Mesendoderm (in vitro differentiated cells): ENCODE measurements at regions not wholly inside any gene's neighbourhood (a gene's known extent, or its start where the extent isn't known, plus 50 kb on each side); places are given as distances from the start of the nearest gene placed in this dataset.
"Not testable (repeated sequence)": the region's sequence is repeated elsewhere in the genome, so short reads cannot be mapped to it uniquely, and the experiment has no call there.

ENCODE experiments used
- DNase-seq: peaks from one replicate; pipeline ENCODE4 v3.0.0; 2013
- H2AK5ac ChIP-seq: 2 replicates; pipeline ENCODE4 v1.6.1; 2013; ENCODE audit warnings: low read length, inconsistent platforms
- H2BK120ac ChIP-seq: 2 replicates; pipeline ENCODE4 v1.6.1; 2013; ENCODE audit warnings: low read depth, mild to moderate bottlenecking, low read length, moderate library complexity, mixed read lengths
- H2BK15ac ChIP-seq: replicated peaks from 2 replicates; pipeline ENCODE4 v1.6.1; 2013; ENCODE audit warnings: low read depth, mild to moderate bottlenecking, moderate library complexity
- H2BK5ac ChIP-seq: 2 replicates; pipeline ENCODE4 v1.6.1; 2013; ENCODE audit warnings: low read length, inconsistent platforms
- H3K18ac ChIP-seq: 2 replicates; pipeline ENCODE4 v1.6.1; 2013; ENCODE audit warnings: mild to moderate bottlenecking, low read length, mixed read lengths
- H3K23ac ChIP-seq: one replicate; pipeline ENCODE4 v1.6.1; 2013; ENCODE audit warnings: low read length
- H3K27ac ChIP-seq: 2 replicates; pipeline ENCODE4 v1.5.1; 2013; ENCODE audit warnings: low read depth, mild to moderate bottlenecking, inconsistent platforms, low read length, moderate library complexity
- H3K27me3 ChIP-seq: 2 replicates; pipeline ENCODE4 v1.6.1; 2013; ENCODE audit warnings: low read length, control low read depth, mild to moderate bottlenecking, inconsistent platforms; ENCODE audit not compliant: insufficient read depth, poor library complexity
- H3K36me3 ChIP-seq: 2 replicates; pipeline ENCODE4 v1.6.1; 2013; ENCODE audit warnings: low read length, inconsistent platforms; ENCODE audit not compliant: control insufficient read depth, insufficient read depth
- H3K4ac ChIP-seq: one replicate; pipeline ENCODE4 v1.6.1; 2013; ENCODE audit warnings: low read depth, mild to moderate bottlenecking, low read length, moderate library complexity
- H3K4me1 ChIP-seq: 2 replicates; pipeline ENCODE4 v1.6.1; 2013; ENCODE audit warnings: low read depth, low read length, inconsistent platforms; ENCODE audit not compliant: control insufficient read depth
- H3K4me2 ChIP-seq: 2 replicates; pipeline ENCODE4 v1.6.1; 2013; ENCODE audit warnings: low read length
- H3K4me3 ChIP-seq: 2 replicates; pipeline ENCODE4 v1.5.1; 2013; ENCODE audit warnings: mild to moderate bottlenecking, low read length
- H3K56ac ChIP-seq: one replicate; pipeline ENCODE4 v1.6.1; 2013; ENCODE audit warnings: low read length
- H3K79me1 ChIP-seq: 2 replicates; pipeline ENCODE4 v1.6.1; 2013; ENCODE audit warnings: low read length, inconsistent platforms
- H3K79me2 ChIP-seq: 2 replicates; pipeline ENCODE4 v1.6.1; 2013; ENCODE audit warnings: mild to moderate bottlenecking, low read length; ENCODE audit not compliant: control insufficient read depth, insufficient read depth
- H3K9ac ChIP-seq: 2 replicates; pipeline ENCODE4 v1.6.1; 2013; ENCODE audit warnings: low read length, inconsistent platforms
- H4K5ac ChIP-seq: one replicate; pipeline ENCODE4 v1.6.1; 2013; ENCODE audit warnings: low read length
- H4K8ac ChIP-seq: one replicate; pipeline ENCODE4 v1.6.1; 2013; ENCODE audit warnings: low read depth, mild to moderate bottlenecking, control low read depth, low read length, moderate library complexity
- WGBS: extraction: QIAGEN DNeasy Blood & Tissue Kit; methylation state at CpG from one replicate; pipeline ENCODE4 v1.1.7; 2013; ENCODE audit warnings: low lambda C conversion rate, missing lambda C conversion rate; ENCODE audit not compliant: insufficient coverage; ENCODE audit errors: extremely low coverage; 5-methylcytosine and 5-hydroxymethylcytosine counted together

DNA sequence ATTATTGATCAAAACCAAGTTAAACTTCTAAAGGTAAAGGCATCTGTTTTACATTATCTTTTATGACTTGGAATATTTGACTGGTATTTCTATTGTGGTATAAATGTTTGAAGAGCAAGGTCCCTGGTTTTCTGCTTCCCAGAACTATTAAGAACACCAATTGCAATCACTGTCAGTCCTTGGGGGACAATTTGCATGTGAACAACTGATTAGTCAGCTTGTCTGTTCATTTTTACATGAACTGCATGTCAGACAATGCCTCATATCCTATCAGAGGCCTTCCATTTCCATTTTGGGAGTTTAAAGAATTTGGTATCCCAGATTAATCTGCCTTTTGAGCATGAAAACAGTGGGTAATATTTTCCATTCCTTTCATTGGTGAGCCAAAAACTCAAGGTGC lies 654.9 kb upstream of the USP24 start:
- H3K79me2 ChIP-seq = no peaks in the 10 kb centered on the region
- no peak overlapping the region for H2BK120ac ChIP-seq
- no peaks in the 10 kb centered on the region for H3K79me1 ChIP-seq
- H3K4me2 ChIP-seq = no peak overlapping the region
- H3K18ac ChIP-seq = no peak overlapping the region
- no peak overlapping the region for H2BK15ac ChIP-seq
- H3K4me1 ChIP-seq = no peaks in the 10 kb centered on the region
- H3K56ac ChIP-seq = no peak overlapping the region
- no peak for DNase-seq
- no peak overlapping the region for H3K27ac ChIP-seq
- no peak overlapping the region for H3K23ac ChIP-seq
- H2AK5ac ChIP-seq = no peak overlapping the region
- no peak overlapping the region for H3K4ac ChIP-seq
- H4K8ac ChIP-seq = no peak overlapping the region
- no peak overlapping the region for H4K5ac ChIP-seq
- no peaks in the 10 kb centered on the region for H3K27me3 ChIP-seq
- H2BK5ac ChIP-seq = no peak overlapping the region
- no peak overlapping the region for H3K9ac ChIP-seq
- H3K4me3 ChIP-seq = no peak overlapping the region
- no peaks in the 10 kb centered on the region for H3K36me3 ChIP-seq

- no peak for DNase-seq
- H3K56ac ChIP-seq = no peak overlapping the region
Measured at GRCh38 chr1:55869065-55869464, 653.9 kb upstream of the USP24 start.

DNA sequence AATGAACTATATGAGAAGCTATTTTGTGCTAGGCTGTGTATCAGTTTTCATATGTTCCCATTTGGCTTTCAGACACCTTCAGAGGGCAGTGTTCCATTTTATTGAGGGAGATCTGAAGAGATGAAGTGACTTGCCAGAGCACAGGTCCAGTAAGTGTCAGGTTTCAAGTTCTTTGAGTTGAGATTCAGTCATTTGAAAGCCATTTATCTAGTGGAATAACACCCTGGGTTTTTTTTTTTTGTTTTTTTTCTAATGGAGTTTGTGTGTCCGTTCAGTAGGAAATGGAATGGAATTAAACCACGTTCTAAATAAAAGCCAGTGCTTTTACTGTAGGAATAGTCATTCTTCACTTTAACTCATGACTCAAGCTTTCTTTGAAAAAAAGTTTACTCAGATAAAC lies 652.9 kb upstream of the USP24 start:
- Histone ChIP-seq H3K9ac (no peak overlapping the region), H3K4me2 (no peak overlapping the region), H3K36me3 (no peaks in the 10 kb centered on the region), H3K27me3 (no peaks in the 10 kb centered on the region), H2BK5ac (no peak overlapping the region), H3K56ac (no peak overlapping the region), H3K79me1 (no peaks in the 10 kb centered on the region), H4K5ac (no peak overlapping the region), H2BK120ac (no peak overlapping the region), H2BK15ac (no peak overlapping the region), H3K4me3 (no peak overlapping the region), H3K79me2 (no peaks in the 10 kb centered on the region), H3K18ac (no peak overlapping the region), H2AK5ac (no peak overlapping the region), H3K4me1 (no peaks in the 10 kb centered on the region), H3K4ac (no peak overlapping the region), H3K23ac (no peak overlapping the region), H4K8ac (no peak overlapping the region), H3K27ac (no peak overlapping the region)
- no CpG with 5 or more reads among the region's 2 CpGs for WGBS
- DNase-seq = no peak

More at GRCh38 chr1:55869065-55869464, 653.9 kb upstream of the USP24 start:
- Histone ChIP-seq H3K9ac (no peak overlapping the region), H3K27me3 (no peaks in the 10 kb centered on the region), H3K36me3 (no peaks in the 10 kb centered on the region), H3K79me1 (no peaks in the 10 kb centered on the region), H3K18ac (no peak overlapping the region), H3K4me1 (no peaks in the 10 kb centered on the region), H3K23ac (no peak overlapping the region), H3K4me2 (no peak overlapping the region), H3K27ac (no peak overlapping the region), H2AK5ac (no peak overlapping the region), H3K4me3 (no peak overlapping the region), H4K5ac (no peak overlapping the region), H2BK5ac (no peak overlapping the region), H3K4ac (no peak overlapping the region), H3K79me2 (no peaks in the 10 kb centered on the region), H2BK120ac (no peak overlapping the region), H2BK15ac (no peak overlapping the region), H4K8ac (no peak overlapping the region)
- no CpG with 5 or more reads among the region's 1 CpG for WGBS

DNA sequence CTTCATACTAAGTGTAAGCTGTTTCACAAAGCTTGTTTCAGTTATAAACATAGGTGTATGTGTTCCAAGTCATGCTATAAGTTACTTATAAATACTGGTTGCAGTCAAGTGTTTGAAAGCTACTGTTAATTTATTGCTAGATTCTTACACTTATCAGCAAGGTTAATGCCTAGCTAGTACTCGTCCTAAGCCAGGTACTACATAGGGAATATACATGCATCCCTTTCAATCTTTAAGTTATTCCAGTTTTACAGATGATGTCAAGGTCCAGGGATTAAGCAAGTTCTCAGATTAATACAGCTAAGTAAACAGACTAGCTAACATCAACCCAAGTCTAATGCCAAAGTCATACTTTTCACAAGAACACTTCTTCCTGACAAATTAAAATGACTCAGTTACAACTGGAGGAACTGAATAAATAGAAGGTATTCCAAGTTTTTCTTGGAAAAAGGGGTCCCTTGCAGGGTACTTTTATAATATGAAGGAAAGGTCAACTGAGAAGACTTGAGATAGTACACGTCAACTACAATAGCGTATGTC lies 652.2 kb upstream of the USP24 start:
- DNase-seq = no peak
- WGBS = no CpG with 5 or more reads among the region's 3 CpGs
- H3K27ac ChIP-seq = no peak overlapping the region
- no peak overlapping the region for H2BK5ac ChIP-seq
- H3K36me3 ChIP-seq = no peaks in the 10 kb centered on the region
- no peak overlapping the region for H4K5ac ChIP-seq
- no peak overlapping the region for H2BK15ac ChIP-seq
- H3K27me3 ChIP-seq = no peaks in the 10 kb centered on the region
- no peak overlapping the region for H2AK5ac ChIP-seq
- H3K18ac ChIP-seq = no peak overlapping the region
- no peak overlapping the region for H3K4me2 ChIP-seq
- H3K4me1 ChIP-seq = no peaks in the 10 kb centered on the region
- H3K9ac ChIP-seq = no peak overlapping the region
- no peaks in the 10 kb centered on the region for H3K79me1 ChIP-seq
- H4K8ac ChIP-seq = no peak overlapping the region
- no peak overlapping the region for H3K4me3 ChIP-seq
- H3K23ac ChIP-seq = no peak overlapping the region
- H3K4ac ChIP-seq = no peak overlapping the region
- no peak overlapping the region for H3K56ac ChIP-seq
- H3K79me2 ChIP-seq = no peaks in the 10 kb centered on the region
- H2BK120ac ChIP-seq = no peak overlapping the region

DNA sequence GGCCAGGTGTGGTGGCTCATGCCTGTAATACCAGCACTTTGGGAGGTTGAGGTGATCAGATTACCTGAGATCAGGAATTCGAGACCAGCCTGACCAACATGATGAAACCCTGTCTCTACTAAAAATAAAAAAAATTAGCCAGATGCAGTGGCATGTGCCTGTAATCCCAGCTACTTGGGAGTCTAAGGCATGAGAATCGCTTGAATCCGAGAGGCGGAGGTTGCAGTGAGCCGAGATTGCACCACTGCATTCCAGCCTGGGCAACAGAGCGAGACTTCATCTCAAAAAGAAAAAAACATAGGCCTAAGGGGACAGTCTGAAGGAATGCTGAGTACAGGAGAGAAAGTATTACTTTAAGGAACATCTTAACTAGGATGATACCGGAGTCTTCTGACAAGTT lies 650.6 kb upstream of the USP24 start:
- H2BK15ac ChIP-seq, H3K18ac ChIP-seq, H3K4me1 ChIP-seq, DNase-seq, H3K9ac ChIP-seq, H3K4me2 ChIP-seq, H3K27me3 ChIP-seq, H3K36me3 ChIP-seq, H3K23ac ChIP-seq, H3K56ac ChIP-seq, H3K27ac ChIP-seq, H3K79me2 ChIP-seq, H4K5ac ChIP-seq, H2AK5ac ChIP-seq, H4K8ac ChIP-seq, H3K4me3 ChIP-seq, H2BK120ac ChIP-seq, H2BK5ac ChIP-seq, H3K4ac ChIP-seq, H3K79me1 ChIP-seq: not testable (repeated sequence)
- WGBS = no CpG with 5 or more reads among the region's 7 CpGs

DNA sequence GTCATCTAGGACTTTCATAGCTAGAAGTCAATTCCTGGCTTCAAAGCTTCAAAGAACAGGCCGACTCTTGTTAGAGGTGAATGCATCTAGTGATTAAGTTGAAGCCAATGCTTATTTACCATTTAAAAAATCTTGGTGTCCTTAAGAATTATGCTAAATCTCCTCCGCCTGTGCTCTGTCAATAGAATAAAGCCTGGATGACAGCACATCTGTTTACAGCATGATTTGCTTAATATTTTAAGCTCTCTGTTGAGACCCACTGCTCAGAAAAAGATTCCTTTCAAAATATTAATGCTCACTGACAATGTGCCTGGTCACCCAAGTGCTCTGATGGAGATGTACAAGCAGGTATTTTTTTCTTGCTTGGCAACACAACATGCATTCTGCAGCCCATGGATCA lies 649.1 kb upstream of the USP24 start:
- Histone ChIP-seq H4K5ac (no peak overlapping the region), H3K27ac (no peak overlapping the region), H2AK5ac (no peak overlapping the region), H3K4me3 (no peak overlapping the region), H3K36me3 (no peaks in the 10 kb centered on the region), H3K4me1 (no peaks in the 10 kb centered on the region), H2BK120ac (no peak overlapping the region), H3K9ac (no peak overlapping the region), H2BK15ac (no peak overlapping the region), H3K27me3 (no peaks in the 10 kb centered on the region), H3K4ac (no peak overlapping the region), H3K56ac (no peak overlapping the region), H2BK5ac (no peak overlapping the region), H3K18ac (no peak overlapping the region), H4K8ac (no peak overlapping the region), H3K23ac (no peak overlapping the region), H3K4me2 (no peak overlapping the region), H3K79me1 (no peaks in the 10 kb centered on the region), H3K79me2 (no peaks in the 10 kb centered on the region)
- no CpG with 5 or more reads among the region's 2 CpGs for WGBS
- no peak for DNase-seq
